IMR-90 (cell line): ENCODE measurements at regions not wholly inside any gene's neighbourhood (a gene's known extent, or its start where the extent isn't known, plus 50 kb on each side); places are given as distances from the start of the nearest gene placed in this dataset.

Experiments used
- ATAC-seq: fragments of 200-7000 bp; cut with Tn5 transposase; 2 replicates; pipeline ENCODE4 v1.9.1; 2020; ENCODE audit warnings: low read depth, mild to moderate bottlenecking, moderate library complexity
- BruUV-seq: library from RNA; stranded (reverse); fragments of 400-500 nt; replicated peaks from 2 replicates; lab custom pipeline; 2021; lab: Mats Ljungman, UMichigan
- CTCF ChIA-PET: fragments of 300-600 bp; formaldehyde crosslinking; extraction: SDS; loops from one replicate; lab custom pipeline; 2021; ENCODE audit warnings: antibody characterized with exemption; lab: Yijun Ruan, JAX
- POLR2A ChIA-PET: fragments of 300-600 bp; sonication (Branson Sonifier 250); formaldehyde crosslinking; loops from one replicate; lab custom pipeline; 2022; ENCODE audit warnings: antibody characterized with exemption; ENCODE audit not compliant: unreplicated experiment; lab: Charles Lee
- DNase-seq: peaks from one replicate; pipeline ENCODE4 v3.0.0; 2013
- H2AFZ ChIP-seq: replicated peaks from 2 replicates; pipeline ENCODE3; 2013; ENCODE audit warnings: low read length, mild to moderate bottlenecking; ENCODE audit not compliant: poor library complexity
- H2AK5ac ChIP-seq: 2 replicates; pipeline ENCODE4 v1.6.1; 2013; ENCODE audit warnings: low read depth, low read length, inconsistent platforms
- H2AK9ac ChIP-seq: replicated peaks from 2 replicates; pipeline ENCODE3; 2013; ENCODE audit warnings: mild to moderate bottlenecking, low read depth, low read length, moderate library complexity; ENCODE audit not compliant: poor library complexity
- H2BK120ac ChIP-seq: 2 replicates; pipeline ENCODE4 v1.6.1; 2013; ENCODE audit warnings: low read depth, low read length, inconsistent platforms
- H2BK15ac ChIP-seq: 3 replicates; pipeline ENCODE4 v1.6.1; 2013; ENCODE audit warnings: low read depth, low read length, inconsistent platforms
- H2BK20ac ChIP-seq: 2 replicates; pipeline ENCODE4 v1.6.1; 2013; ENCODE audit warnings: low read depth, mild to moderate bottlenecking, inconsistent platforms, low read length, moderate library complexity
- H2BK5ac ChIP-seq: 2 replicates; pipeline ENCODE4 v1.6.1; 2013; ENCODE audit warnings: mild to moderate bottlenecking, low read depth, low read length, inconsistent platforms; ENCODE audit not compliant: poor library complexity, severe bottlenecking
- H3K14ac ChIP-seq: replicated peaks from 2 replicates; pipeline ENCODE4 v1.6.1; 2013; ENCODE audit warnings: low read depth, low read length, inconsistent platforms
- H3K18ac ChIP-seq: 2 replicates; pipeline ENCODE4 v1.6.1; 2013; ENCODE audit warnings: low read depth, low read length, control low read depth
- H3K23ac ChIP-seq: 2 replicates; pipeline ENCODE4 v1.6.1; 2013; ENCODE audit warnings: low read depth, low read length, inconsistent platforms
- H3K27ac ChIP-seq: 2 replicates; pipeline ENCODE4 v1.5.1; 2013; ENCODE audit warnings: mild to moderate bottlenecking, control low read depth, low read length; ENCODE audit not compliant: insufficient read depth
- H3K27me3 ChIP-seq: 2 replicates; pipeline ENCODE4 v1.6.1; 2013; ENCODE audit warnings: low read length; ENCODE audit not compliant: control insufficient read depth, insufficient read depth
- H3K36me3 ChIP-seq: 2 replicates; pipeline ENCODE4 v1.6.1; 2013; ENCODE audit warnings: low read length, mixed read lengths; ENCODE audit not compliant: control insufficient read depth, insufficient read depth
- H3K4ac ChIP-seq: 2 replicates; pipeline ENCODE4 v1.6.1; 2013; ENCODE audit warnings: low read depth, low read length, inconsistent platforms
- H3K4me1 ChIP-seq: 2 replicates; pipeline ENCODE4 v1.6.1; 2013; ENCODE audit warnings: low read length, mixed read lengths; ENCODE audit not compliant: control insufficient read depth, insufficient read depth
- H3K4me2 ChIP-seq: 2 replicates; pipeline ENCODE4 v1.6.1; 2013; ENCODE audit warnings: low read depth, mild to moderate bottlenecking, control low read depth, low read length, moderate library complexity
- H3K4me3 ChIP-seq: 2 replicates; pipeline ENCODE4 v1.5.1; 2013; ENCODE audit warnings: low read depth, mild to moderate bottlenecking, control low read depth, low read length, moderate library complexity; ENCODE audit not compliant: insufficient read depth
- H3K56ac ChIP-seq: 2 replicates; pipeline ENCODE4 v1.6.1; 2013; ENCODE audit warnings: low read length, inconsistent platforms; ENCODE audit not compliant: insufficient read depth; ENCODE audit errors: extremely low read depth
- H3K79me1 ChIP-seq, 2 experiments: 2 replicates each; pipeline ENCODE4 v1.6.1; 2013; ENCODE audit warnings: low read length in 2 of 2, inconsistent platforms in 1 of 2, low read depth in 1 of 2
- H3K9ac ChIP-seq: 2 replicates; pipeline ENCODE4 v1.6.1; 2013; ENCODE audit warnings: low read depth, low read length, control low read depth
- H3K9me1 ChIP-seq: 2 replicates; pipeline ENCODE4 v1.6.1; 2013; ENCODE audit warnings: low read length, inconsistent platforms; ENCODE audit not compliant: insufficient read depth
- H3K9me3 ChIP-seq: 2 replicates; pipeline ENCODE4 v1.6.1; 2013; ENCODE audit warnings: low read length; ENCODE audit not compliant: control insufficient read depth, insufficient read depth
- H4K20me1 ChIP-seq: 2 replicates; pipeline ENCODE4 v1.6.1; 2013; ENCODE audit warnings: low read length, inconsistent platforms; ENCODE audit not compliant: insufficient read depth
- H4K5ac ChIP-seq: 2 replicates; pipeline ENCODE4 v1.6.1; 2013; ENCODE audit warnings: mild to moderate bottlenecking, low read depth, low read length, control low read depth
- H4K8ac ChIP-seq, 2 experiments: 2 replicates each; pipeline ENCODE4 v1.6.1; 2013; ENCODE audit warnings: low read depth in 2 of 2, low read length in 2 of 2, control low read depth in 1 of 2, inconsistent platforms in 1 of 2
- H4K91ac ChIP-seq: 2 replicates; pipeline ENCODE4 v1.6.1; 2013; ENCODE audit warnings: low read depth, low read length, inconsistent platforms; ENCODE audit not compliant: insufficient read depth
- BHLHE40 ChIP-seq: fragments of 150-350 bp; IDR thresholded peaks from 2 replicates; pipeline ENCODE4 v1.6.1; 2016; ENCODE audit warnings: mild to moderate bottlenecking, low read depth, low read length
- CEBPB ChIP-seq: IDR thresholded peaks from 2 replicates; pipeline ENCODE4 v1.6.1; 2012; ENCODE audit warnings: low read depth, low read length, improper control_type of control experiment
- CHD1 ChIP-seq: IDR thresholded peaks from 2 replicates; pipeline ENCODE4 v1.6.1; 2012; ENCODE audit warnings: low read depth, low read length, improper control_type of control experiment
- CTCF ChIP-seq: conservative IDR thresholded peaks from 2 replicates; pipeline ENCODE4 v1.5.1; 2012; ENCODE audit warnings: mild to moderate bottlenecking, low read depth, low read length, improper control_type of control experiment
- ELK1 ChIP-seq: fragments of 150-350 bp; IDR thresholded peaks from 2 replicates; pipeline ENCODE4 v1.6.1; 2016; ENCODE audit warnings: low read depth, mild to moderate bottlenecking, low read length, moderate library complexity, borderline replicate concordance
- FOS ChIP-seq: fragments of 150-350 bp; IDR thresholded peaks from 2 replicates; pipeline ENCODE4 v1.6.1; 2016; ENCODE audit warnings: low read depth, low read length
- MAFK ChIP-seq: IDR thresholded peaks from 2 replicates; pipeline ENCODE4 v1.6.1; 2012; ENCODE audit warnings: low read depth, low read length, improper control_type of control experiment
- MAZ ChIP-seq: IDR thresholded peaks from 2 replicates; pipeline ENCODE4 v1.6.1; 2012; ENCODE audit warnings: low read depth, mild to moderate bottlenecking, low read length, improper control_type of control experiment, moderate library complexity, borderline replicate concordance
- MXI1 ChIP-seq: IDR thresholded peaks from 2 replicates; pipeline ENCODE4 v1.6.1; 2012; ENCODE audit warnings: low read depth, mild to moderate bottlenecking, low read length, moderate library complexity, borderline replicate concordance
- NFE2L2 ChIP-seq: fragments of 150-350 bp; IDR thresholded peaks from 2 replicates; pipeline ENCODE4 v1.6.1; 2016; ENCODE audit warnings: low read depth, mild to moderate bottlenecking, low read length
- POLR2A ChIP-seq: IDR thresholded peaks from 2 replicates; pipeline ENCODE4 v1.6.1; 2012; ENCODE audit warnings: mild to moderate bottlenecking, low read depth, low read length
- RAD21 ChIP-seq: IDR thresholded peaks from 2 replicates; pipeline ENCODE4 v1.6.1; 2012; ENCODE audit warnings: low read length, improper control_type of control experiment
- RCOR1 ChIP-seq: IDR thresholded peaks from 2 replicates; pipeline ENCODE4 v1.6.1; 2012; ENCODE audit warnings: mild to moderate bottlenecking, low read length, improper control_type of control experiment; ENCODE audit not compliant: insufficient replicate concordance
- RFX5 ChIP-seq: IDR thresholded peaks from 2 replicates; pipeline ENCODE4 v1.8.0; 2012; ENCODE audit warnings: low read depth, mild to moderate bottlenecking, low read length, moderate library complexity
- SMC3 ChIP-seq: fragments of 150-350 bp; IDR thresholded peaks from 2 replicates; pipeline ENCODE4 v1.6.1; 2016; ENCODE audit warnings: low read depth, mild to moderate bottlenecking, antibody characterized with exemption, low read length, moderate library complexity
- USF2 ChIP-seq: fragments of 150-350 bp; IDR thresholded peaks from 2 replicates; pipeline ENCODE4 v1.6.1; 2017; ENCODE audit warnings: mild to moderate bottlenecking, antibody characterized with exemption, low read length, low read depth
- WGBS, 2 experiments: methylation state at CpG; one replicate each; pipeline versions ENCODE4 v1.1.5 to v1.1.7; 2013; ENCODE audit warnings: missing lambda C conversion rate in 2 of 2; ENCODE audit not compliant: insufficient read length in 1 of 2; ENCODE audit errors: extremely low coverage in 2 of 2; 5-methylcytosine and 5-hydroxymethylcytosine counted together
- dilution Hi-C: fragments of 300-500 bp; cut with HindIII; formaldehyde crosslinking; loops from one replicate; pipeline ENCODE4 v1.14.3; 2018; ENCODE audit warnings: low sequenced_read_pairs; ENCODE audit not compliant: unreplicated experiment
- in situ Hi-C: fragments of 300-500 bp; cut with MboI; formaldehyde crosslinking; loops from 3 replicates; pipeline ENCODE4 v1.14.3; 2019; ENCODE audit warnings: low sequenced_read_pairs, inconsistent platforms, mixed read lengths
- intact Hi-C: fragments of 100-400 bp; cut with micrococcal nuclease; formaldehyde crosslinking; loops from 2 replicates; pipeline ENCODE4 v1.10.0; 2022

DNA sequence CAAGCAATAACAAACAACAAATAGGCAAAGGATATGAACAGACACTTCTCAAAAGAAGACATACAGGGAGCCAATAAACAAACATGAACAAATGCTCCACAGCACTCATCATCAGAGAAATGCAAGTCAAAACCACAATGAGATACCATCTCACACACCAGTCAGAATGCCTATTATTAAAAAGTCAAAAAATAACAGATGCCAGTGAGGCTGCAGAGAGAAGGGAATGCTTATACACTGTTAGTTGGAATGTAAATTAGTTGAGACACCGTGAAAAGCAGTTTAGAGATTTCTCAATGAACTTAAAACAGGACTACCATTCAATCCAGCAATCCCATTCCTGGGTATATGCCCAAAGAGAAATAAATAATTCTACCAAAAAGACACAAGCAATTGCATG is 129.8 kb upstream of the MAGEB2 start:
- ATAC-seq, result no peak

More for the DNA sequence above, 129.8 kb upstream of the MAGEB2 start:
- H3K9me3 ChIP-seq, result no peaks in the 10 kb centered on the region
- WGBS, 2 experiments, result no CpG with 5 or more reads among the region's 1 CpG
- H3K4me1 ChIP-seq, result no peaks in the 10 kb centered on the region
- H3K23ac ChIP-seq, result no peak overlapping the region
- dilution Hi-C loops (no loop called here), intact Hi-C loops (no loop called here), in situ Hi-C loops (no loop called here)
- no peak overlapping the region for H3K27ac ChIP-seq
- H2BK20ac ChIP-seq, result no peak overlapping the region
- no peak overlapping the region for H4K91ac ChIP-seq
- no peaks in the 10 kb centered on the region for H3K27me3 ChIP-seq
- H2AFZ ChIP-seq, result no peak overlapping the region
- no peak overlapping the region for H3K4ac ChIP-seq
- H3K4me2 ChIP-seq, result no peak overlapping the region
- no peak overlapping the region for H2BK15ac ChIP-seq
- H3K36me3 ChIP-seq, result no peaks in the 10 kb centered on the region
- no peak overlapping the region for H4K5ac ChIP-seq
- H2AK9ac ChIP-seq, result no peak overlapping the region
- no peak overlapping the region for H4K8ac ChIP-seq
- no peak overlapping the region for H3K4me3 ChIP-seq
- H3K14ac ChIP-seq, result no peak overlapping the region
- no peaks in the 10 kb centered on the region for H3K9me1 ChIP-seq
- POLR2A ChIA-PET, result no interaction called here
- no peak overlapping the region for H2BK120ac ChIP-seq
- no peak overlapping the region for H3K18ac ChIP-seq
- CTCF ChIA-PET, result no interaction called here
- no TSS peak for BruUV-seq
- DNase-seq, result no peak
- no peak overlapping the region for H3K56ac ChIP-seq
- no peaks in the 10 kb centered on the region for H4K20me1 ChIP-seq
- no peaks in the 10 kb centered on the region for H3K79me1 ChIP-seq
- no peak overlapping the region for H2BK5ac ChIP-seq
- H2AK5ac ChIP-seq, result no peak overlapping the region
- H3K9ac ChIP-seq, result no peak overlapping the region
- TF ChIP-seq RAD21 (no peak), FOS (no peak), BHLHE40 (no peak), USF2 (no peak), NFE2L2 (no peak), MAFK (no peak), CHD1 (no peak), POLR2A (no peak), RFX5 (no peak), ELK1 (no peak), MAZ (no peak), SMC3 (no peak), RCOR1 (no peak), CTCF (no peak), MXI1 (no peak), CEBPB (no peak)
